ENCODE measurements at regions not wholly inside any gene's neighbourhood (a gene's known extent, or its start where the extent isn't known, plus 50 kb on each side); places are given as distances from the start of the nearest gene placed in this dataset.

GRCh38 chr3:104547031-104547430, 819.7 kb upstream of the ALCAM start (continued):
- TF ChIP-seq PRDM15 (CRISPR knock-in tag; IDR thresholded peaks at IDR 0.05), result no peak
- TF ChIP-seq NFYA (IDR thresholded peaks at IDR 0.05; ENCODE audit: borderline replicate concordance, low read depth, low read length), result no peak
- no peak for TF ChIP-seq NBN (IDR thresholded peaks at IDR 0.05)
- no peak for TF ChIP-seq SIN3A (IDR thresholded peaks at IDR 0.05; ENCODE audit: low read depth, low read length)

GRCh38 chr3:104548401-104548800, 818.3 kb upstream of the ALCAM start:
- DNase-seq (ENCODE audit: low read depth, low spot score) (no peak), ATAC-seq (no peak), FAIRE-seq (no peak)
- no peak overlapping the region for H3K27ac ChIP-seq (ENCODE audit: control insufficient read depth, insufficient read depth)
- no peaks in the 10 kb centered on the region for H4K20me1 ChIP-seq (ENCODE audit: control insufficient read depth, insufficient read depth)
- no peak overlapping the region for H3K4me3 ChIP-seq
- no peaks in the 10 kb centered on the region for H3K79me2 ChIP-seq (ENCODE audit: control insufficient read depth, insufficient read depth, low read length)
- H2AFZ ChIP-seq (ENCODE audit: control insufficient read depth, low read depth, low read length), result no peak overlapping the region
- no peaks in the 10 kb centered on the region for H3K36me3 ChIP-seq (ENCODE audit: control insufficient read depth in 2 of 2, insufficient read depth in 2 of 2, low read length in 1 of 2)
- no peaks in the 10 kb centered on the region for H3K27me3 ChIP-seq (replicated peaks in 1 of 2; ENCODE audit: control insufficient read depth in 2 of 2, insufficient read depth in 2 of 2, low read length in 1 of 2)
- CTCF ChIA-PET, result interaction anchor here (1.5 to 1.7 kb wide), 2 partner anchors 9 to 10 kb away, joined by 3 to 4 read pairs; no protein-coding TSS in a partner anchor
- H3K9me3 ChIP-seq (replicated peaks; ENCODE audit: control insufficient read depth, insufficient read depth, low read length), result no peaks in the 10 kb centered on the region
- no peaks in the 10 kb centered on the region for H3K4me1 ChIP-seq (ENCODE audit: control insufficient read depth, insufficient read depth, low read length)
- 99% methylated on average over 8 of the region's 8 CpGs for WGBS (ENCODE audit: insufficient coverage, insufficient replicate concordance, low lambda C conversion rate, missing lambda C conversion rate)
- SMC1A ChIA-PET (ENCODE audit: uncharacterized antibody, unreplicated experiment), result no interaction called here
- no peak overlapping the region for H3K4me2 ChIP-seq (ENCODE audit: control insufficient read depth, insufficient read depth)
- POLR2A ChIA-PET, result no interaction called here
- RAD21 ChIA-PET (ENCODE audit: unreplicated experiment), result no interaction called here
- in situ Hi-C loops (cut with MboI), result no loop called here
- TF ChIP-seq HCFC1 (IDR thresholded peaks at IDR 0.05; ENCODE audit: low read length) (no peak), SREBF2 (IDR thresholded peaks at IDR 0.05; ENCODE audit: low read length) (no peak), CHD1 (IDR thresholded peaks at IDR 0.05; ENCODE audit: low read depth, low read length) (no peak), HDAC2 (IDR thresholded peaks at IDR 0.05) (no peak), PAX5 (IDR thresholded peaks at IDR 0.05; ENCODE audit: borderline replicate concordance, low read depth, low read length) (no peak), MAX (IDR thresholded peaks at IDR 0.05; ENCODE audit: low read depth, low read length) (no peak), PML (IDR thresholded peaks at IDR 0.05; ENCODE audit: low read length) (no peak), IRF4 (IDR thresholded peaks at IDR 0.05; ENCODE audit: low read depth, low read length) (no peak), JUND (IDR thresholded peaks at IDR 0.05; ENCODE audit: low read depth, low read length) (no peak), RBBP5 (conservative IDR thresholded peaks at IDR 0.05) (no peak)
- no peak overlapping the region for H3K9ac ChIP-seq (ENCODE audit: control insufficient read depth, insufficient read depth, low read length)
- intact Hi-C loops (cut with micrococcal nuclease; ENCODE audit: unreplicated experiment), result no loop called here
- BruUV-seq (replicated peaks), result no TSS peak
